Common myeloid progenitor, CD34-positive (primary cell): ENCODE measurements at regions not wholly inside any gene's neighbourhood (a gene's known extent, or its start where the extent isn't known, plus 50 kb on each side); places are given as distances from the start of the nearest gene placed in this dataset.

ENCODE experiments used
- CTCF ChIA-PET: fragments of 350-600 bp; sonication (Branson Sonifier 250); formaldehyde crosslinking; loops from one replicate; lab custom pipeline; 2021; ENCODE audit warnings: antibody characterized with exemption; lab: Charles Lee
- POLR2A ChIA-PET: fragments of 350-600 bp; sonication (Branson Sonifier 250); formaldehyde crosslinking; loops from one replicate; lab custom pipeline; 2021; ENCODE audit warnings: antibody characterized with exemption; lab: Charles Lee
- DNase-seq, 3 donors: peaks; one replicate each; pipeline versions ENCODE4 v3.0.0 to v3.0.0-alpha.2; 2013
- H3K27ac ChIP-seq, 2 experiments: 1 replicate in 1 of 2; 2 replicates in 1 of 2; pipeline ENCODE4 v1.7.0; 2013; ENCODE audit warnings: inconsistent platforms in 2 of 2, low read length in 2 of 2, mild to moderate bottlenecking in 2 of 2, low read depth in 1 of 2, moderate library complexity in 1 of 2; ENCODE audit not compliant: severe bottlenecking in 2 of 2, insufficient read depth in 1 of 2, poor library complexity in 1 of 2
- H3K27me3 ChIP-seq, 5 experiments: replicated peaks in 2 of 5; 1 replicate in 3 of 5; 2 replicates in 2 of 5; pipeline versions ENCODE4 v1.6.1 to v1.7.0; 2013; ENCODE audit warnings: low read length in 4 of 5, mild to moderate bottlenecking in 2 of 5, moderate library complexity in 2 of 5, inconsistent platforms in 1 of 5; ENCODE audit not compliant: insufficient read depth in 5 of 5, control insufficient read depth in 4 of 5
- H3K36me3 ChIP-seq, 4 experiments: 1 replicate in 2 of 4; 2 replicates in 2 of 4; pipeline versions ENCODE4 v1.6.1 to v1.7.0; 2013; ENCODE audit warnings: low read length in 3 of 4, control low read depth in 1 of 4, mild to moderate bottlenecking in 1 of 4; ENCODE audit not compliant: control insufficient read depth in 4 of 4, insufficient read depth in 4 of 4
- H3K4me1 ChIP-seq, 4 experiments: 1 replicate in 3 of 4; 2 replicates in 1 of 4; pipeline versions ENCODE4 v1.6.1 to v1.7.1; 2013; ENCODE audit warnings: low read length in 3 of 4, mild to moderate bottlenecking in 3 of 4, control low read depth in 1 of 4, inconsistent platforms in 1 of 4, moderate library complexity in 1 of 4; ENCODE audit not compliant: control insufficient read depth in 4 of 4, insufficient read depth in 4 of 4; ENCODE audit errors: control extremely low read depth in 1 of 4
- H3K4me3 ChIP-seq, 7 experiments: 1 replicate in 4 of 7; 2 replicates in 3 of 7; pipeline versions ENCODE4 v1.5.1 to v1.7.0; 2013; ENCODE audit warnings: mild to moderate bottlenecking in 7 of 7, low read length in 6 of 7, moderate library complexity in 6 of 7, inconsistent platforms in 2 of 7, low read depth in 2 of 7, control low read depth in 1 of 7; ENCODE audit not compliant: insufficient read depth in 4 of 7, control insufficient read depth in 1 of 7; ENCODE audit errors: extremely low read depth in 1 of 7
- H3K9me3 ChIP-seq, 5 experiments: 1 replicate in 4 of 5; 2 replicates in 1 of 5; pipeline versions ENCODE4 v1.6.1 to v1.7.1; 2013; ENCODE audit warnings: low read length in 4 of 5, mild to moderate bottlenecking in 2 of 5, inconsistent platforms in 1 of 5, low read depth in 1 of 5, moderate library complexity in 1 of 5; ENCODE audit not compliant: control insufficient read depth in 4 of 5, insufficient read depth in 2 of 5; ENCODE audit errors: control extremely low read depth in 1 of 5
- WGBS: methylation state at CpG from one replicate; pipeline ENCODE4 v1.1.5; 2013; ENCODE audit not compliant: insufficient coverage; 5-methylcytosine and 5-hydroxymethylcytosine counted together

- no peak for DNase-seq
- WGBS, result no CpG with 5 or more reads among the region's 3 CpGs
- POLR2A ChIA-PET, result no interaction called here
- Histone ChIP-seq H3K9me3 (peaks cover 0 to 10% (median 8%) of the 10 kb centered on the region in 5 experiments), H3K4me3 (no peak overlapping the region), H3K27ac (no peak overlapping the region), H3K36me3 (no peaks in the 10 kb centered on the region), H3K27me3 (no peaks in the 10 kb centered on the region), H3K4me1 (peaks cover 0 to 2% (median 0%) of the 10 kb centered on the region in 4 experiments)
- CTCF ChIA-PET, result no interaction called here
Measured at GRCh38 chr5:33035851-33036527, 324.9 kb downstream of the NPR3 start.

- peaks cover 0 to 21% (median 11%) of the 10 kb centered on the region in 5 experiments for H3K9me3 ChIP-seq
- no peaks in the 10 kb centered on the region for H3K27me3 ChIP-seq
- H3K4me1 ChIP-seq, result peaks cover 0 to 2% (median 0%) of the 10 kb centered on the region in 4 experiments
- ChIA-PET CTCF (no interaction called here), POLR2A (no interaction called here)
- no CpG with 5 or more reads among the region's 1 CpG for whole genome bisulfite sequencing
- no peak for DNase-seq
- no peak overlapping the region for H3K4me3 ChIP-seq
- H3K36me3 ChIP-seq, result no peaks in the 10 kb centered on the region
- H3K27ac ChIP-seq, result no peak overlapping the region
Measured at GRCh38 chr5:33037076-33037475, 326.0 kb downstream of the NPR3 start.

DNA sequence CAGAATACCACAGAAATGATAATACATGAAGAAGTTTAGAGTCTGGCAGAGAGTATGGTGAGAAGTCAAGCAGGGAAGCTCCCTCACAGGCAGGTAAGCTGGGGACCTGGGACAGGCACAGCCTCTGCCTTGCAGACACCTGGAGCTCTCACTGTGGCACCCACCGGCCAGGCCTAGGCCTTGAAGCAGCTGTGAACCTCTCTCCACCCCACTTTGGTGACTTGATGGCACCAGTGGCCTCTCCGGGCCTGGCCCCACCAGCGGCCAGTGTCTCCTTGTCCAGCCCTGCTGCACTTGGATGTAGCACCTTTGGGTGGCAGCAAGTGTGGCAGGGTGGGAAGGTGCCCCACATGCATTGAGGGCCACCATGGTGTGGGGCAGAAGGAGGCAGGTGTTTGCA lies 330.5 kb downstream of the NPR3 start:
- CTCF ChIA-PET, result interaction anchor here (0.5 kb wide), 1 partner anchor 1754 kb away, joined by 3 read pairs; no protein-coding TSS in a partner anchor
- Histone ChIP-seq H3K27ac (no peak overlapping the region), H3K36me3 (no peaks in the 10 kb centered on the region), H3K4me3 (no peak overlapping the region), H3K9me3 (peaks cover 0 to 21% (median 11%) of the 10 kb centered on the region in 5 experiments), H3K27me3 (no peaks in the 10 kb centered on the region), H3K4me1 (no peaks in the 10 kb centered on the region)
- no peak for DNase-seq
- POLR2A ChIA-PET, result no interaction called here
- 100% methylated on average over 3 of the region's 3 CpGs for WGBS

- peaks cover 0 to 21% (median 11%) of the 10 kb centered on the region in 5 experiments for H3K9me3 ChIP-seq
- ChIA-PET POLR2A (no interaction called here), CTCF (interaction anchor here (0.6 kb wide), 1 partner anchor 350 kb away, joined by 3 read pairs; no protein-coding TSS in a partner anchor)
- no peaks in the 10 kb centered on the region for H3K36me3 ChIP-seq
- WGBS, result no CpG with 5 or more reads among the region's 1 CpG
- H3K4me3 ChIP-seq, result no peak overlapping the region
- DNase-seq, result no peak
- no peaks in the 10 kb centered on the region for H3K27me3 ChIP-seq
- H3K4me1 ChIP-seq, result no peaks in the 10 kb centered on the region
- no peak overlapping the region for H3K27ac ChIP-seq
Measured at GRCh38 chr5:33043343-33043997, 332.3 kb downstream of the NPR3 start.

- DNase-seq, result no peak
- 100% methylated on average over 1 of the region's 2 CpGs for WGBS
- peaks cover 0 to 10% (median 3%) of the 10 kb centered on the region in 5 experiments for H3K9me3 ChIP-seq
- no peaks in the 10 kb centered on the region for H3K4me1 ChIP-seq
- no peaks in the 10 kb centered on the region for H3K27me3 ChIP-seq
- ChIA-PET POLR2A (no interaction called here), CTCF (no interaction called here)
- H3K4me3 ChIP-seq, result no peak overlapping the region
- no peaks in the 10 kb centered on the region for H3K36me3 ChIP-seq
- H3K27ac ChIP-seq, result no peak overlapping the region
Measured at GRCh38 chr5:33046091-33046490, 335.0 kb downstream of the NPR3 start.

GRCh38 chr5:33048315-33048714 lies 337.2 kb downstream of the NPR3 start:
- CTCF ChIA-PET, result no interaction called here
- no CpG with 5 or more reads among the region's 3 CpGs for WGBS
- POLR2A ChIA-PET, result no interaction called here
- H3K4me1 ChIP-seq, result no peaks in the 10 kb centered on the region
- H3K4me3 ChIP-seq, result no peak overlapping the region
- DNase-seq, result no peak
- H3K27me3 ChIP-seq, result no peaks in the 10 kb centered on the region
- no peak overlapping the region for H3K27ac ChIP-seq
- peaks cover 0 to 1% (median 0%) of the 10 kb centered on the region in 5 experiments for H3K9me3 ChIP-seq
- H3K36me3 ChIP-seq, result no peaks in the 10 kb centered on the region

DNA sequence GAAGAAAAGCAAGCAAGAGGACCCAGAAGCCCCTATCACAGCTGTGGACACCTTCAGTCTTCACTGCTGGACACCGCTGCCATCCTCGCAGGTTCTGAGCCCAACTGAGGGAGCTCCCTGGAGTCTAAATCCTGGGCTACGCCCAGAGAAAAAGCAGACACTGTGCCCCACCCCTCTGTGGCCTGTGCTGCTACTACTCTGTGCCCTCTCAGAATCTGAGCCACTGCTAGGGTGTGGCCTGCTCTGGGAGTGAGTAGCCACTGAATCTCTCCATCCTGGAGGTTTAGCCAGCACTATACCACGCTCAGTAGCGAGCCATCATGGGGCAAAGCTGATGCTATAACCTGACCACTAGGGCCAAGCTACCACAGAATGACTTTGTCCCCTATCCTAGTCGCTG lies 338.2 kb downstream of the NPR3 start:
- H3K4me1 ChIP-seq, result no peaks in the 10 kb centered on the region
- peaks cover 0 to 5% (median 0%) of the 10 kb centered on the region in 5 experiments for H3K9me3 ChIP-seq
- H3K27me3 ChIP-seq, result no peaks in the 10 kb centered on the region
- no peaks in the 10 kb centered on the region for H3K36me3 ChIP-seq
- WGBS, result 100% methylated on average over 5 of the region's 6 CpGs
- CTCF ChIA-PET, result no interaction called here
- H3K4me3 ChIP-seq, result no peak overlapping the region
- no peak overlapping the region for H3K27ac ChIP-seq
- POLR2A ChIA-PET, result no interaction called here
- no peak for DNase-seq
